ENCODE measurements at regions not wholly inside any gene's neighbourhood (a gene's known extent, or its start where the extent isn't known, plus 50 kb on each side); places are given as distances from the start of the nearest gene placed in this dataset.

DNA sequence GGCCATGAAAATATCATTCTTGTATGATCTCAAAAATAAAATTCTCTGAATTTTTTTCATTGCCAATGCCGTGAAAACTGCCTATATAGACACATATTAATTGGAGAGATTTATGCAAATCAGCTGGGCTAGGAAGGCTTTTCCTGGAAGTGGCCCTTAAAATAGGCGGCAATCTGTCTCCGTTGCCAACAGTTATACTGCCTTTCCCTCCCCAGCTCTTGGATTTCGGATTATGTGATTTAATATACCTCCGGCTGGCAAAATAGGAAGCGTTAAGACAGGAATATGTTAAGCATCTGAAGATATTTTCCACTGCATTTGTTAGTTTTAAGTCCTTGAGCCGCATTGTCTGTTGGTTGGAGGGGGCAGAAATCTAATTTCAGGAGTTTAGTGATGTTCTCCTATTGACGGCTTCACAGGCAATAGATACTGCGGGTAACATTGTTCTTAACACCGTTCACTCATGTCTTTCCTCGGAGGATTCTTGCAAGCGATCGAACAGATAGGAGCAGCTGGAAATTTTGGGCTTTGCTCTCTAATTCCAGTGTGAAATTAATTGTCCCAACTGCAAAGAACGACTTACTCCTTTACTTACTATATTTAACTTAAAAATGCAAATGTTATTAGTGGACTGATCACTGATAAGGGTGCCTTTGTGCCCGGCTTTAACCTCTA lies 113.3 kb downstream of the LINC00237 start:
- DNase-seq = no peak

GRCh38 chr20:20992277-20992676 lies 113.9 kb downstream of the LINC00237 start:
- DNase-seq = no peak

DNA sequence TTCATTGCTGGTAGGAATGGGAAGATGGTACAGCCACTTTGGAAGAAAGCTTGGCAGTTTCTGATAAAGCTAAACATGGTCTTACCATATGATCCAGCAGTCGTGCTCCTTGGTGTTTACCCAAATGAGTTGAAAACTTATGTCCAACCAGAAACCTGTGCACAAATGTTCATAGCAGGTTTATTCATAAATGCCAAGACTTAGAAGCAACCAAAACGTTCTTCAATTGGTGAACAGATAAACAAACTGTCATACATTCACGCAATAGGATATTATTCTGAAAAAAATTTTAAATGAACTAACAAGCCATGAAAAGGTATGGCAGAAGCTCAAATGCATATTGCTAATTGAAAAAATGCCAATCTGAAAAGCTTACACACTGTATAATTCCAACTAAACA lies 117.1 kb downstream of the LINC00237 start:
- no peak for DNase-seq

DNA sequence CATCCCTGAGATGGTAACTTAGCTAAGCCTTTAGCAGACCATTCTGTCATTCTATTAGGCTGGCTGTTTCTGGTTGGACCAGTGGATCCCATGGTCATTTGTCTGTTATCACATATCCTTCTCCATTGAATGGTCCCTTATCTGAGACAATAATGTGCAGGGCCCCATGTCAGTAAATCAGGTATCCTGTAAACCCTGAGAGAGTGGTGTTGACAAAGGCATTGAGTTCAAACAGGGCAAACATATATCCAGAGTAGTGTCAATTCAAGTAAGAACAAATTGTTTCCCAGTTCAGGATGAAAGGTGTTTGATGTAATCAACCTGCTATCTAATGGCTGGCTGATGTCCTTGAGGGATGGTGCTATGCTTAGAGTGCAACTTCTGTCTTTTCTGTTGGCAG lies 126.2 kb downstream of the LINC00237 start:
- DNase-seq = no peak

DNA sequence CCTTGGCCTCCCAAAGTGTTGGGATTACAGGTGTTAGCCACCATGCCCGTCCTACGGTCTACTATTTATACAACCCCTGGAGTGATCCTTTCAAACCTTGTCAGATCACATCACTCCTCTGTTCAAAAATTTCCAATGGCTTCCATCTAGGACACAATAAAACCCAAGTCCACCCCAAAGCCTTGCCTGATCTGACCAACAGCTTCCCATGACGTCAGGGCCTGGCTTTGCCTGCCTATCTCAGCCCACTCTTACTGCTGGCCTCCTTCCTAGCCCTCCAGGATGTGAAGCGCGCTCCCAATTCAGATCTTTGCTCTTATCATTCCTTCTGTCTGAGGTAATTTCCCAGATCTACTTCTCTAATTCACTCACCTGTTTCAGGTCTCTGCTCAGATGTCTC lies 128.4 kb downstream of the LINC00237 start:
- no peak for DNase-seq

DNA sequence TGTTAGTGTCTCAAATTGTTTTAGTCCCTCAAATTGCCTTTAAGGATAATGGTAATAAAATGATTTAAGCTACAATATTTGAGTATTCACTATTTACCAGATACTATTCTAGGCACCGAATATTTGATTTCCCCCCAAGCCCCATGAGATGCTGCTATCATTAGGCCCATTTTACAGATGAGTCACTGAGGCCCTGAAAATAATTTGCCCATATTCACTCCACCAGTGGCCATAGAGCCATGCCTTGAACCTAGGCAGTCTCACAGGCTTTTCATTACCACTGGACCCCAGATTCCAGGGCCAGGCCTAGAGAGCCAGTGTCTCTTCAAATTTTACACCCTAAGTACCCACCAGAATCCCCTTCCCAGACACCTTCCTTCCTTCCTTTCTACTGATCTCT lies 133.7 kb downstream of the LINC00237 start:
- DNase-seq = no peak

DNA sequence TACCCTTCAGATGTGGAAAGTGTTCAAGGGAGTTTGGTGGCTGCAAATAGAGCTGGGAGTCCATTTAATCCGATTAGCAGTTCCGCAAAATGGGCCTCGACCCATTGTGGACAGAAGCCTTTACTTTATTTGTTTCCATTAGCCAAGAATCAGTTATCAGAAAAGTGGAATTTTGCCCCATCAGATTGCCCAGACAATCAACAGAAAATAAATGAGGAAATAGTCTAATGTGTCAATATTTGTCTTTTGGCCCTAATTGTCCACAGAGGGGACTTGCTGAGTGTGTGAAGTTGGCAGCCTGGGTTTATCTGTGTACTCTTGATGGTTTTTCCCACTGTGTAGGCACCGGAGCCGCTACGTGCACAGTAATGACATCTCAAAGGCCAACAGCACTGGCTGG lies 134.3 kb downstream of the LINC00237 start:
- DNase-seq = no peak

DNA sequence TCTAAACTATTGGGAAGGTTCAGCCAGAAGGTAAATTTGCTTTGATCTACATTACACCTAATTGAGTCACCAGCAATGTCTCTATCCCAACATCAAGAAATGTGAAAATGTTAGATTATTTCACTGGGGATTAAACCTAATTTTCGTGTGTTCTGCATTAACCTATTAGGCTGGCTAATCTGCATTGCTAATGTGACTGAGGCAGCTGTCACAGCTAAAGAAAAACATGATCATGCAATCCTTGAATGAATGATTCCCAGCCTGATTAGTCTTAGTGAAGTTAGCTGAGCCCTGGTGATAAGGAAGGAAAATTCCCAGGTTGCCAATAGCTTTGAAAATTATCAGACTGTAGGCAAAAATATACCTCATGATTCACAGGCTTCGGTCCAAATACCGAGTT lies 135.3 kb downstream of the LINC00237 start:
- DNase-seq = no peak

DNA sequence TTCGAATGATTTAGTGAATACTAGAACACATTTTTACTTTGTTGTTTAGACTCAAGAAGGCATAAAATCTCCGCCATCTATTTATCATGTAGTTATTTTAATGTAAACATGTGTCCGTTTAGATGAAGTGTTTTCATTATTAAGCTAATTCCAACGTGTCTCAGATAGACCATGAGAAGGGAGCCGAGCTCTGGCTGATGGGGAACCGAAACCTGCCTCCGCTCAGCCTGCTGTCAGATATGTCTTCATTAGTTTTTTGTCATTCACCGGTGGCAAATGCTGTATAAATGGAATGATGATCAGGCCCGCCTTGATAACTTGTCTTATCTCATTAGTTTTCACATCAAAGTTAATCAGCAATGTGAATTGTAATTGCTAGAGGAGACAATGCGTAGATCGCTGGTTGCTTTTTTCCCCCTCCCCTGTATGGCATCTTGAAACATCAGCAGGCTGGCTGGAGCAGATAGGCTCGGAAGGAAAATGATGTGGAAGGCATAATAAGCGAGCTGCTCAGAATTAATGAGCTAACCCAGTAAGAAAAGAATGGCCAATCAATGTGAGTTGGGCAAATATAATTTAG lies 136.4 kb downstream of the LINC00237 start:
- DNase-seq = no peak

GRCh38 chr20:20967564-20968184 lies 138.5 kb downstream of the LINC00237 start:
- DNase-seq = no peak

DNA sequence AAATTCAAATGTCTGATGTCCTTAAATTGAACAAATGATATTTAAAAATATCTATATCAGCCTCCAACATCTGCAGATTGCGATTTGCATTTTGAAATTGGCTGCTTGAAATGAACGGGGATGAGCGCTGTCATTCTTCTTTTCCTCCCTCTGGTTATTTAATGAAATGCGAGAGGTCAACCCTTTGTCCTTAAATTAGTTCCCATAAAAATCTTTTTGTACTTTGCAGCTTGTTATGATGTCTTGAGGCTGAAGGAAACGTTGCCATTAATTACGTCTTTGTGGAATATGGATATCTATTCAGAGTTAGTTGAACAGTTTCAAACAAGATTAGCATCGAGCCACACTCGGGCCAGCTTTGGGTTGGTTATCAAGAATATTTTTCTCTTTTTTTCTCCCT lies 140.0 kb downstream of the LINC00237 start:
- DNase-seq = no peak

DNA sequence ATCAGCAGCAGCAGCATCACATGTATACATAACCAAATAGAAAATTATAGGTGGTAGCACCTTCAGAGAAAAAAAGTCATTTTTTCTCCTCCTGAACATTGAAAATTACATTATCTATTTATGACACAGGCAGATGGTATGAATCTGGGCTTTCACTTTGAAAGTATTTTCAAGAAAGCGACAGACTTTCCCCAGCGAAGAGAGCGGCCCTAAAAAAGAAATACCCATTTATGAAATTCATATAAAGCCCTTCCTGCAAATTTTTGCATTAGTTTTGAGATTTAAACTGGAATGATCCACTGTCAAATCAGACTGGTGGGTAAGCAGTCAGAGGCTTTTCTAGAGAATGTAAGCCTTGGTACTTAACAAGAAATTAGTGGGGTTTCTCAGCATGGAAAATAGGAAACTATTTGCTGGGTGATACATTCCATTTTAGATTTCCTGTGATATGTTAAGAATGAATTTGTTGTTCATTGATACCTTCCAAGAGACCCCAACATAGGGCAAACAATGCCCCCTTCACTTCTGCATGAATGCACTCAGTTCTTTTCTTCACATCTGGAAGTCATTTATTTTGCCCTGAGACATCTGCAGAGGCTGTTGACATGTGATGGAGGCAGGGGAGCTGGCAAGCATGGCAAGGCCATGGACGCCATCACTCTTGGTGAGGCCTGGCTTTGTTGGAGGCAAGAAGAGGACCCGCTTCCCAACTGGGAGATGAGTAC lies 147.0 kb downstream of the LINC00237 start:
- DNase-seq = no peak

- DNase-seq = no peak
Observed at GRCh38 chr20:20956513-20956931, 149.6 kb downstream of the LINC00237 start.

DNA sequence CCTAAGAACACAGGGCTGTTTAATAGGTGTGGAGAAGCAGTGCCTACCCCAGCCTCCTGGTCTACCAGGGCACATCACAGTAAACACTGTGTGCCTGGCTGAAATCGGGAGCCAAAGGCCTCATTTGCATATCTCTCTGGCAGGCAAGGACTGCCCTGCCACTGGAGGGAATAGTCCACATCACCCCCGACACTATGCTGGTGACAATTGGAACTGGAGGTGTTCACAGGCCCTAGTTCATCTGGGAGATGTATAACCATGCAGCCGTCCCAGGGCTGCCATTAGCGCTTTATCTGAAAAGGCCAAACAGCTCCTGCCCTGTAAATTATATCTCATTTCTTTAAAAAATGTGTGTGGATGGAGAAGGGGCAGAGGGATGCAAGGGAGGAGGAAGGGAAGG lies 150.3 kb downstream of the LINC00237 start:
- no peak for DNase-seq

DNA sequence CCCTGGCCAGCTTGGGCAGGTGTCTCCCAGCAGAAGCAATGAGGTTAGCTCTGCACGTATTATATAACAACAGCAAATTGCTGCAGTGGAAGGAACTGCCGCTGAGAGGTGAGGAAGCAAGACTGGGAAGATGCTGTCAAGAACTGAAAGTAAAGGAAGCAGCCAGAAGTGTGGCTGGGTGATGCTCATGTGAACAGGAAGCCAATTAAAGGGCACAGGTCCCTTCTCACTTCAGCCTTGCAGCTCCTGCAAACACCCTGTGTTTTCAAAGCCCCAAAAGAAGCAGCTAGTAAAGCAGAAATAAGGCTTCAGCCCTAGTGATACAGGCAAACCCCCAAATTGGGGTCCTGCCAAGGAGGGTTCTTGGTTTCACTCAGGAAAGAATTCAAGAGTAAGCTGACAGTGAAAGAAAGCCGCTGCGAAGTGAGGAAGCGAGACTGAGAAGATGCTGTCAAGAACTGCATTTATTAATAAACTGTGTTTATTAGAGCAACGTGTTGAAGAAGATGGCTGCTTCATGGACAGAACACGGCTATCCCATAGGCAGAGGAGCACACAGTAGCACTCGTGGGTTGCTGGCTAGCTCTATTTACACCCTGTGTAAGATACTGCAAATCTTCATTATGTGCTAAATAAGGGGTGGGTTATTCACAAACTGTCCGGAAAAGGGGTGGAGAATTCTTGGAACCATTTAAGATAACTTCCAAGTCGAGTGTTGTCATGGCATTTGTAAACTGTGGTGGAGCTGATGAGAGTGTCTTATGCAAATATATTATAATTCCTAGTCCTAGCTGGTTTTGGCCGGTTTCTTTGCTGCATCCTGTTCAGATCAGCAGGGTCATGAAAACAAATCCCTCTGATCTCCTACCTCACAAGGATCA lies 152.2 kb downstream of the LINC00237 start:
- DNase-seq = no peak

GRCh38 chr20:20950620-20951019 lies 155.5 kb downstream of the LINC00237 start:
- no peak for DNase-seq

DNA sequence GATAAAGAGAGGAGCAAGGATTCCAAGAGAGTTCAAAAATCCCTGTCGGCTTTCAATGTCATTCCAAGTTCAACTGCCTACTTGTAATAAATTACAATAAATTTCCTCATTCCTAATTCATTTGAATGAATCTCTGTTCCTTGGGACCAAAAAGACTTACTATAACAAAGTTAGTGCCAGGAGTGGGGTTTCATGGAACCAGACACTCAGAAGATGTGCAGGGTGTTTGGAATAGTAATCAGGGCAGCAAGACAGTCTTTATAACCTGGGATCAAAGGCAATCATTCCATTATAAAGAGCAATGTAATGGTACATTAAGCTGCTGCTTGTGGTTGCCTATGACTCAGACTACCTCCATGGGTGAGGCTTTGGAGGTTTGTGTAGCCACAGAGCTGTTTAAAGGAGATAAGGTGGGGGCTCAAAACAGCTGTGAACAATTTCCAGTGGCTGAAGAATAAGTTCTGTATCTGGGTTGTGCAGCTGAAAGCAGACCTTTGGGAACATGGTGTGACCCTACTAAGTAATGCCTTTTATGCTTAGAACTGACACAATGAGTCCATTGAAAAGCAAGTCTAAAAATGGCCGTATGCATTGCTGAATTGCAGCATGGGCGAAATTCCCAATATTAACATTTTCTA lies 159.9 kb downstream of the LINC00237 start:
- no peak for DNase-seq

- DNase-seq = no peak
Observed at GRCh38 chr20:20941468-20941889, 164.7 kb downstream of the LINC00237 start.

DNA sequence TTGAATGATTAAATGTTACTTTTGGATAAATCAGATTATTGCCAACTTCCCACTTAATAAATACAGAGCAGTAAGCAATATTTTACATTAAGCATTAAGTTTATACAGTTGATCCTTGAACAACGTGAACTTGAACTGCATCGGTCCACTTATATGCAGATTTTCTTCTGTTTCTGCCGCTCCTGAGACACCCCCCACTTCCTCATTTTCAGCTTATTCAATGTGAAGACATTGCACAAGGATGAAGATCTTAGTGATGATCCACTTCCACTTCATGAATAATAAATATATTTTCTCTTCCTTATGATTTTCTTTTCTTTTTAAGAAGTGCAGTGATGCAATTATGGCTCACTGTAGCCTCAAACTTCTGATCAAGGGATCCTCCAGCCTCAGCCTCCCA lies 167.2 kb downstream of the LINC00237 start:
- DNase-seq = no peak

- DNase-seq = no peak
Observed at GRCh38 chr20:20938599-20938998, 167.6 kb downstream of the LINC00237 start.

- DNase-seq = no peak
Observed at GRCh38 chr20:20938131-20938530, 168.0 kb downstream of the LINC00237 start.
